GM12878 (cell line): ENCODE measurements at regions not wholly inside any gene's neighbourhood (a gene's known extent, or its start where the extent isn't known, plus 50 kb on each side); places are given as distances from the start of the nearest gene placed in this dataset.

Source experiments
- ASH2L ChIP-seq: fragments of 300-600, 200-600 bp; sonication (generic); IDR thresholded peaks from 2 replicates; pipeline ENCODE4 v1.6.1; 2017; ENCODE audit warnings: low read depth, mild to moderate bottlenecking, borderline replicate concordance
- CREB1 ChIP-seq: IDR thresholded peaks from 2 replicates; pipeline ENCODE4 v1.6.1; 2012; ENCODE audit warnings: low read depth, mild to moderate bottlenecking, inconsistent platforms
- CREM ChIP-seq: IDR thresholded peaks from 2 replicates; pipeline ENCODE4 v1.6.1; 2014; ENCODE audit warnings: antibody characterized with exemption, low read depth
- ETV6 ChIP-seq, 2 experiments: fragments of 450-650 bp in 1 of 2; IDR thresholded peaks in 1 of 2; conservative IDR thresholded peaks in 1 of 2; 2 replicates each; pipeline ENCODE4 v1.6.1; 2014; ENCODE audit warnings: antibody characterized with exemption in 1 of 2, borderline replicate concordance in 1 of 2, low read depth in 1 of 2, mild to moderate bottlenecking in 1 of 2, moderate library complexity in 1 of 2
- EZH2 ChIP-seq: IDR thresholded peaks from 2 replicates; pipeline ENCODE4 v1.6.1; 2012; ENCODE audit warnings: low read depth, mild to moderate bottlenecking, control low read depth, inconsistent platforms, low read length, borderline replicate concordance; ENCODE audit not compliant: control insufficient read depth
- GATAD2B ChIP-seq: fragments of 450-650 bp; conservative IDR thresholded peaks from 2 replicates; pipeline ENCODE4 v1.6.1; 2017; ENCODE audit warnings: low read depth, mild to moderate bottlenecking, moderate library complexity
- HDAC2 ChIP-seq: fragments of 200-600 bp; sonication (generic); IDR thresholded peaks from 2 replicates; pipeline ENCODE4 v1.6.1; 2017
- HDAC6 ChIP-seq: fragments of 200-600 bp; sonication (generic); IDR thresholded peaks from one replicate; pipeline ENCODE4 v1.8.0; 2017; ENCODE audit warnings: antibody characterized with exemption; ENCODE audit not compliant: unreplicated experiment
- JUND ChIP-seq: IDR thresholded peaks from 2 replicates; pipeline ENCODE4 v1.6.1; 2012; ENCODE audit warnings: low read depth, mild to moderate bottlenecking, low read length, improper control_type of control experiment, moderate library complexity
- MEF2A ChIP-seq: IDR thresholded peaks from 2 replicates; pipeline ENCODE4 v1.6.1; 2011; ENCODE audit warnings: low read depth, mild to moderate bottlenecking, low read length, moderate library complexity; ENCODE audit not compliant: insufficient read depth
- MYB ChIP-seq: fragments of 150-350 bp; IDR thresholded peaks from 2 replicates; pipeline ENCODE4 v1.6.1; 2014; ENCODE audit warnings: mild to moderate bottlenecking, low read depth, low read length, borderline replicate concordance
- MYC ChIP-seq: IDR thresholded peaks from 2 replicates; pipeline ENCODE4 v1.6.1; 2011; ENCODE audit warnings: mild to moderate bottlenecking, low read length, moderate library complexity, inconsistent platforms; ENCODE audit not compliant: insufficient read depth, insufficient replicate concordance, insufficient read length, severe bottlenecking
- NFIC ChIP-seq: IDR thresholded peaks from 2 replicates; pipeline ENCODE4 v1.6.1; 2012; ENCODE audit warnings: low read depth, mild to moderate bottlenecking, inconsistent platforms, low read length, moderate library complexity
- NFXL1 ChIP-seq: fragments of 450-650 bp; IDR thresholded peaks from 2 replicates; pipeline ENCODE4 v1.6.1; 2017; ENCODE audit warnings: antibody characterized with exemption, mild to moderate bottlenecking, borderline replicate concordance
- NR2C1 ChIP-seq: fragments of 450-650 bp; IDR thresholded peaks from 2 replicates; pipeline ENCODE4 v1.6.1; 2017; ENCODE audit warnings: antibody characterized with exemption, mild to moderate bottlenecking, moderate library complexity
- NR2F1 ChIP-seq: fragments of 450-650 bp; conservative IDR thresholded peaks from 2 replicates; pipeline ENCODE4 v1.6.1; 2017; ENCODE audit warnings: mild to moderate bottlenecking
- POLR2A ChIP-seq: IDR thresholded peaks from 2 replicates; pipeline ENCODE4 v1.6.1; 2011; ENCODE audit warnings: low read depth, mild to moderate bottlenecking, low read length
- SPI1 ChIP-seq: IDR thresholded peaks from 2 replicates; pipeline ENCODE4 v1.6.1; 2011; ENCODE audit warnings: low read depth, mild to moderate bottlenecking, low read length, moderate library complexity, borderline replicate concordance; ENCODE audit not compliant: insufficient read depth
- SUPT20H ChIP-seq: IDR thresholded peaks from 2 replicates; pipeline ENCODE4 v1.6.1; 2011; ENCODE audit warnings: low read depth, mild to moderate bottlenecking, low read length, moderate library complexity, borderline replicate concordance; ENCODE audit not compliant: control insufficient read depth
- TCF3 ChIP-seq: IDR thresholded peaks from 2 replicates; pipeline ENCODE4 v1.6.1; 2012; ENCODE audit warnings: low read depth, mild to moderate bottlenecking, low read length, borderline replicate concordance; ENCODE audit not compliant: insufficient read depth
- YY1 ChIP-seq: IDR thresholded peaks from 2 replicates; pipeline ENCODE4 v1.6.1; 2011; ENCODE audit warnings: low read depth, mild to moderate bottlenecking, low read length
- TF ChIP-seq, protein P1 (sequence below): IDR thresholded peaks from 2 replicates; pipeline ENCODE4 v1.6.1; 2012; ENCODE audit warnings: low read length, inconsistent platforms
- TF ChIP-seq, protein P2 (sequence below): fragments of 450-650 bp; IDR thresholded peaks from 2 replicates; pipeline ENCODE4 v1.6.1; 2018; ENCODE audit warnings: mild to moderate bottlenecking, low read depth, moderate library complexity; ENCODE audit not compliant: partially characterized antibody
- TF ChIP-seq, protein P3 (sequence below), 3 experiments: IDR thresholded peaks in 2 of 3; conservative IDR thresholded peaks in 1 of 3; 2 replicates each; pipeline ENCODE4 v1.5.1; 2011; ENCODE audit warnings: low read depth in 3 of 3, low read length in 3 of 3, mild to moderate bottlenecking in 3 of 3, control low read depth in 2 of 3, moderate library complexity in 2 of 3, inconsistent platforms in 1 of 3, mixed read lengths in 1 of 3; ENCODE audit not compliant: control insufficient read depth in 2 of 3, insufficient read depth in 1 of 3; ENCODE audit errors: extremely low read depth in 1 of 3

DNA sequence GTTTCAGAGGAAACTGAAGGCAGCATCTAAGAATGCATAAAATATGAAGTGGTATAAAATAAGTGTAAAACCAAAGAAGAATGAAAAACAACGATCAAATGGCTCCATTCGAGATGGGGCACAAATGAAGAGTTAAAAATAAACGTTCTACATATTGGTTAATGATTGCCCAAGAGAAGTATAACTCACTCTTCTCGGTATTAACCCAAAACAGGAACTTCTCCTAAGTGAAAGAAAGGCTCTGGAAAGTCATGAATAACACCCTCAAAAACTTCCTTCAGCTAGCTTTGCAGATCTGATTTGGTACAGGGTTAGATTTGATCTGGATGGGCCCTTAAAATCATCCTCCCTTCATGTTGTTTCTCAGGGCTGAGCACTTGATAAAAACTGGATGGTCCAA is 94.3 kb upstream of the ADO start (continued):
- TF ChIP-seq NFIC (no peak), POLR2A (no peak), TCF3 (no peak), NR2F1 (no peak), ASH2L (no peak), SUPT20H (no peak), MEF2A (0 out of 2 replicates have a peak, but pooled peaks have one; percentile 14), HDAC2 (no peak), NFXL1 (no peak), ETV6 (conservative IDR thresholded peaks at IDR 0.05 in 1 of 2, IDR thresholded peaks at IDR 0.05 in 1 of 2; ENCODE audit: borderline replicate concordance in 1 of 2, low read depth in 1 of 2) (no peak), CREB1 (no peak), EZH2 (no peak), YY1 (no peak), MYC (no peak), HDAC6 (no peak), JUND (no peak), NR2C1 (no peak), CREM (no peak), MYB (no peak), SPI1 (peak; percentile 24; the same call in 1 of the 2 replicates), GATAD2B (no peak)
- TF ChIP-seq, protein P1, sequence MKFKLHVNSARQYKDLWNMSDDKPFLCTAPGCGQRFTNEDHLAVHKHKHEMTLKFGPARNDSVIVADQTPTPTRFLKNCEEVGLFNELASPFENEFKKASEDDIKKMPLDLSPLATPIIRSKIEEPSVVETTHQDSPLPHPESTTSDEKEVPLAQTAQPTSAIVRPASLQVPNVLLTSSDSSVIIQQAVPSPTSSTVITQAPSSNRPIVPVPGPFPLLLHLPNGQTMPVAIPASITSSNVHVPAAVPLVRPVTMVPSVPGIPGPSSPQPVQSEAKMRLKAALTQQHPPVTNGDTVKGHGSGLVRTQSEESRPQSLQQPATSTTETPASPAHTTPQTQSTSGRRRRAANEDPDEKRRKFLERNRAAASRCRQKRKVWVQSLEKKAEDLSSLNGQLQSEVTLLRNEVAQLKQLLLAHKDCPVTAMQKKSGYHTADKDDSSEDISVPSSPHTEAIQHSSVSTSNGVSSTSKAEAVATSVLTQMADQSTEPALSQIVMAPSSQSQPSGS = no peak
- TF ChIP-seq, protein P2, sequence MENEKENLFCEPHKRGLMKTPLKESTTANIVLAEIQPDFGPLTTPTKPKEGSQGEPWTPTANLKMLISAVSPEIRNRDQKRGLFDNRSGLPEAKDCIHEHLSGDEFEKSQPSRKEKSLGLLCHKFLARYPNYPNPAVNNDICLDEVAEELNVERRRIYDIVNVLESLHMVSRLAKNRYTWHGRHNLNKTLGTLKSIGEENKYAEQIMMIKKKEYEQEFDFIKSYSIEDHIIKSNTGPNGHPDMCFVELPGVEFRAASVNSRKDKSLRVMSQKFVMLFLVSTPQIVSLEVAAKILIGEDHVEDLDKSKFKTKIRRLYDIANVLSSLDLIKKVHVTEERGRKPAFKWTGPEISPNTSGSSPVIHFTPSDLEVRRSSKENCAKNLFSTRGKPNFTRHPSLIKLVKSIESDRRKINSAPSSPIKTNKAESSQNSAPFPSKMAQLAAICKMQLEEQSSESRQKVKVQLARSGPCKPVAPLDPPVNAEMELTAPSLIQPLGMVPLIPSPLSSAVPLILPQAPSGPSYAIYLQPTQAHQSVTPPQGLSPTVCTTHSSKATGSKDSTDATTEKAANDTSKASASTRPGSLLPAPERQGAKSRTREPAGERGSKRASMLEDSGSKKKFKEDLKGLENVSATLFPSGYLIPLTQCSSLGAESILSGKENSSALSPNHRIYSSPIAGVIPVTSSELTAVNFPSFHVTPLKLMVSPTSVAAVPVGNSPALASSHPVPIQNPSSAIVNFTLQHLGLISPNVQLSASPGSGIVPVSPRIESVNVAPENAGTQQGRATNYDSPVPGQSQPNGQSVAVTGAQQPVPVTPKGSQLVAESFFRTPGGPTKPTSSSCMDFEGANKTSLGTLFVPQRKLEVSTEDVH = no peak
- TF ChIP-seq, protein P3, sequence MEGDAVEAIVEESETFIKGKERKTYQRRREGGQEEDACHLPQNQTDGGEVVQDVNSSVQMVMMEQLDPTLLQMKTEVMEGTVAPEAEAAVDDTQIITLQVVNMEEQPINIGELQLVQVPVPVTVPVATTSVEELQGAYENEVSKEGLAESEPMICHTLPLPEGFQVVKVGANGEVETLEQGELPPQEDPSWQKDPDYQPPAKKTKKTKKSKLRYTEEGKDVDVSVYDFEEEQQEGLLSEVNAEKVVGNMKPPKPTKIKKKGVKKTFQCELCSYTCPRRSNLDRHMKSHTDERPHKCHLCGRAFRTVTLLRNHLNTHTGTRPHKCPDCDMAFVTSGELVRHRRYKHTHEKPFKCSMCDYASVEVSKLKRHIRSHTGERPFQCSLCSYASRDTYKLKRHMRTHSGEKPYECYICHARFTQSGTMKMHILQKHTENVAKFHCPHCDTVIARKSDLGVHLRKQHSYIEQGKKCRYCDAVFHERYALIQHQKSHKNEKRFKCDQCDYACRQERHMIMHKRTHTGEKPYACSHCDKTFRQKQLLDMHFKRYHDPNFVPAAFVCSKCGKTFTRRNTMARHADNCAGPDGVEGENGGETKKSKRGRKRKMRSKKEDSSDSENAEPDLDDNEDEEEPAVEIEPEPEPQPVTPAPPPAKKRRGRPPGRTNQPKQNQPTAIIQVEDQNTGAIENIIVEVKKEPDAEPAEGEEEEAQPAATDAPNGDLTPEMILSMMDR (IDR thresholded peaks at IDR 0.05 in 2 of 3, conservative IDR thresholded peaks at IDR 0.05 in 1 of 3; ENCODE audit: control insufficient read depth in 2 of 3, extremely low read depth in 1 of 3, insufficient read depth in 1 of 3, low read depth in 3 of 3, low read length in 3 of 3) = no peak
